ACHN (cell line): ENCODE measurements at regions not wholly inside any gene's neighbourhood (a gene's known extent, or its start where the extent isn't known, plus 50 kb on each side); places are given as distances from the start of the nearest gene placed in this dataset.
A peak's percentile ranks its signal among the peaks of the same experiment; 100 is the strongest.

Experiments
- DNase-seq: peaks from one replicate; pipeline ENCODE4 v3.0.0-alpha.2; 2015
- in situ Hi-C: cut with HindIII; loops from 2 replicates; pipeline ENCODE4 v1.10.0; 2017; ENCODE audit warnings: low sequenced_read_pairs, low pct_ligation_motif_present, low pct_unique_long_range_greater_than_20kb

DNA sequence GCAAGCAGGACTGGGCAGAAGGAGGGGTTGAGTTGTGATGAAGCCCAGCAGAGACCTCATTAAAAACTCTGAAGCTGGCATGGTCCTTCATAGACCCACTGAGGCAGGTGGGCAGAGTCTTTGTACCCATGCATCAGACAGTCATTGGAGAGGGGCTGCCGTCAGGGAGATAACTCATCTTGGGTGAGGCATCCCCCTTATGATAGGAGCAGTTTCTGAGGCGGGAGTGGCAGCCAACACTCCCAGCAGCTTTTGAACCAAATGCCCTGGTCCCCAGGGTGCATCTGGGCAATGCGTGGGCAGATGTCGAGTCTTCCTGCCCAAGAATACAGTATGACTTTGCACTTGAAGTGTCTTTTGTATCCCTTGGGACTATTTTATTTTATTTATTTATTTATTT lies 68.1 kb downstream of the HTR5A start:
- no peak for DNase-seq
- in situ Hi-C loops: no loop called here

DNA sequence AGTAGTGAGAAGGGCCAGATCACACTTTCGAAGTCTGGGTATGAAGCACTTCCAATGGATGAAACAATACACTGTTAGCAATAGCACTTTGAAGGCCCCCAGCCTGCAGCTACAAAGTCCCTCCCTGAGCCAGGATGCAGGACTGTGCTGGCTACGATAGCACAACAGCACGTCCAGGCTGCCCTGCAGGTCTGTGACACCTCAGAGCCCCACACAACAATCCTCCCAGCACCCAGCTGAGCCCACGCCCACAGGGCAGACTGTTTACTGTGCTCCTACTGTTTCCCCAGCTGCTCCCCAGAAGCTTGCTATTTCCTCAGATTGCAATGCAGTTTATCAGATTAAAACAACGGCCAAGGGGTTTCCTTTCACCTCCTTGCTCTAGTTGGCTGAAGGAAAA lies 71.4 kb downstream of the HTR5A start:
- in situ Hi-C loops: no loop called here
- no peak for DNase-seq

GRCh38 chr7:155143381-155143780 lies 73.3 kb downstream of the HTR5A start:
- in situ Hi-C loops: no loop called here
- no peak for DNase-seq

GRCh38 chr7:155144371-155144770 lies 74.2 kb downstream of the HTR5A start:
- in situ Hi-C loops: no loop called here
- DNase-seq: no peak

DNA sequence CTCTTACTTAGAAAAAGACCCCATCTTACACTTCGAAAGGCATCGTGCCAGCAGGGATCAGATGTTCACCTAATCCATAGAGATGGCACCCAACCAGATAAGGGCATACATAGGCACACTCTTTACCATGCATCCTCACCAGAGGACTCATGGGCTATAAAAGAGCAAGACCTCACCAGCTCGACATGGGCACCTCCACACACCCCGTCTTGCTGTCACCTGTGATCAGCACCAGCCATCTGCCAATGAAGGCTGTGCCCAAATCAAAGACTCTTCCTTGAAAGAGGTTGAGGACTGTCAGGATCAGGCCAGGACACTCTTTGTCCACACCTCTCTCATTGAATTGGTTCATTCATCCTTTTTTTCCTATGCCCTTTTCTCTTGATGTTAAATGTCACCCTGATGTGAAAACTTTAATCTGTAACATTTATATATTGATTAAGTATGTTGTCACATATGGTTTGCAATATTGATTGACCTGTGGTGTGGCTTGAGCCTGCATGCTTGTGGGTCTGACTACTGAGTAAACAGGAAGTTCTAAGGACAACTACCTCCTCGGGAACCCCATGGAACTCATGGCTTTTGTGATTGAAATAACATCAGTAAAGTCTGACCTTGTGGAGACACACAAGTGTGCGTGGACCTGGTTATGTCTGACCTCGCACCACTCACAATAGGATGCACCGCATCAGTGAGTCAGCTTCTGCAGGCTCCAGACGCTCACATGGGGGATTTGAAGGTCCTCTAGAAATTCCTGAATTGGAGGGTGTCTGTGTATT lies 75.5 kb downstream of the HTR5A start:
- DNase-seq: no peak
- in situ Hi-C loops: no loop called here

- in situ Hi-C loops: no loop called here
- DNase-seq: no peak
Observed at GRCh38 chr7:155147172-155147571, 77.0 kb downstream of the HTR5A start.

- DNase-seq: no peak
- in situ Hi-C loops: no loop called here
Observed at GRCh38 chr7:155147624-155148023, 77.5 kb downstream of the HTR5A start.

DNA sequence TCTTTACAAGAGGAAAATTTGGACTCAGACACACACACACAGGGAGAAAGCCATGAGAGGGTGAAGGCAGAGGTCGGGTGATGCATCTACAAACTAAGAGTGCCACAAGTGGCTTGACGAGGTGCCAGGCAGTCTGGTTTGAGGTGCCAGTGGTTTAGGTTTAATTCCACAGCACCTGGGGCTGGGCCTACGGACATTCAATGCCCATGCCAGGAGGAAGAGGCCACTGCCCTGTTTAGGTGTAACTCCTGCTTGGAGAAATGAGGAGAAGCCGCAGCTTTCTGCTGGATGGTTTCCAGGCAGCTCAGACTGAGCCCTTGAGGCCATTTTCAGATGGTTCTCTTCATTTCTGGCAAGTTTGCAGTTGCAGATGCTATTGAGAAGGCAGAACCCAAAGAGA lies 83.6 kb downstream of the HTR5A start:
- in situ Hi-C loops: no loop called here

GRCh38 chr7:155154586-155154985 lies 84.5 kb downstream of the HTR5A start:
- DNase-seq: no peak
- in situ Hi-C loops: no loop called here

More for the DNA sequence above, 83.6 kb downstream of the HTR5A start:
- DNase-seq: no peak

GRCh38 chr7:155161690-155162089 lies 91.6 kb downstream of the HTR5A start:
- in situ Hi-C loops: no loop called here
- no peak for DNase-seq

- in situ Hi-C loops: no loop called here
- no peak for DNase-seq
Observed at GRCh38 chr7:155162422-155162821, 92.3 kb downstream of the HTR5A start.

GRCh38 chr7:155163696-155164095 lies 93.6 kb downstream of the HTR5A start:
- DNase-seq: no peak
- in situ Hi-C loops: no loop called here

GRCh38 chr7:155164316-155164715 lies 94.2 kb downstream of the HTR5A start:
- in situ Hi-C loops: no loop called here
- DNase-seq: no peak

DNA sequence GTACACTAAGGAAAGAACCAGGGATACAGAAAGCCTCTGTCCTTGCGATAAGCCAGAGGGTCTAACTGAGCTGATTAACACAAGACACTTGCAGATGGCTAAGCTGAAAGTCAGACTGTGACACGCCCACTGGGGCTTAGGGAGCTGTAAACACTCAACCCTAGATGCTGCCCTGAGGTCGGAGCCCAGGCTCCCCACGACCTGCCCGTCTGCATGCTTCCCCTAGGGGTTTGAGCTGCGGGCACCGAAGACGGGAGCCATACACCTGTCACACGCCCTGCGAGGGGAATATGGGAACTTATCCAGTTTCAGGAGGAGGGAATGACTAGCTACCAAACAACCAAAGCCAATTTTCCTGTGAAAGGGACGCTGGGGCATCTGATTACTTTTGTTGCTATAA lies 96.0 kb downstream of the HTR5A start:
- in situ Hi-C loops: no loop called here

DNA sequence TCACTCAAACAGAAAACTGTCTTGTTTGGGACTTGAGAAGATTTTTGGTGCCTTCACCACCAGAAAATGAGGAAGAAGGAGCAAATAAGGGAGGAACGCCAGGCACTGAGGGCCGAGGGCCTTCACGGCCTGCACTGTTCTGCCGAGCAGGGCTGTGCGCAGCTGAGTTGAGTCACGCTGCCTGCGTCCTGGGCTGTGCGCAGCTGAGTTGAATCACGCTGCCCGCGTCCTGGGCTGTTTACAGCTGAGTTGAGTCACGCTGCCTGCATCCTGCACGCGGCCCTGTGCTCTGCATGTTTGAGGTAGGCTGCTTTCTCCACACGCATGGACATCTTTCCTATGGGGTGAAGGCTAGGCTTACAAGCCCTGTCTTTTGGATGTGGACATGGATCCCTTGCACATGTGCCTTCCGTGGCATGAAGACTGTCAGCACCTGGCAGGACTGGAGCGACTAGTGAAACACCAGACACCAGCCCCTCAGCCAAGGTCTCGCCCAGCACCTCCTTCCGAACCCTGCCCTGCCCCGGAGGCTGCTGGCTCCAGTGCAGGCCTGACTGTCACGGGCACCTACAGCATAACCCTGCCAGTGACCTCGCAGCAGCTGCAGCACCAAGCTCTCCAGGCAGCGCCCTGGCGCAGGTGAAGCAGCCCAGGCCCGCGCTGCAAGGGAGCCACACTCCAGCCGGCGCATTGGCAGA lies 96.7 kb downstream of the HTR5A start:
- in situ Hi-C loops: no loop called here
- DNase-seq: peak; percentile 99

More for the DNA sequence above, 96.0 kb downstream of the HTR5A start:
- no peak for DNase-seq

- in situ Hi-C loops: no loop called here
- no peak for DNase-seq
Observed at GRCh38 chr7:155167706-155168365, 97.7 kb downstream of the HTR5A start.

DNA sequence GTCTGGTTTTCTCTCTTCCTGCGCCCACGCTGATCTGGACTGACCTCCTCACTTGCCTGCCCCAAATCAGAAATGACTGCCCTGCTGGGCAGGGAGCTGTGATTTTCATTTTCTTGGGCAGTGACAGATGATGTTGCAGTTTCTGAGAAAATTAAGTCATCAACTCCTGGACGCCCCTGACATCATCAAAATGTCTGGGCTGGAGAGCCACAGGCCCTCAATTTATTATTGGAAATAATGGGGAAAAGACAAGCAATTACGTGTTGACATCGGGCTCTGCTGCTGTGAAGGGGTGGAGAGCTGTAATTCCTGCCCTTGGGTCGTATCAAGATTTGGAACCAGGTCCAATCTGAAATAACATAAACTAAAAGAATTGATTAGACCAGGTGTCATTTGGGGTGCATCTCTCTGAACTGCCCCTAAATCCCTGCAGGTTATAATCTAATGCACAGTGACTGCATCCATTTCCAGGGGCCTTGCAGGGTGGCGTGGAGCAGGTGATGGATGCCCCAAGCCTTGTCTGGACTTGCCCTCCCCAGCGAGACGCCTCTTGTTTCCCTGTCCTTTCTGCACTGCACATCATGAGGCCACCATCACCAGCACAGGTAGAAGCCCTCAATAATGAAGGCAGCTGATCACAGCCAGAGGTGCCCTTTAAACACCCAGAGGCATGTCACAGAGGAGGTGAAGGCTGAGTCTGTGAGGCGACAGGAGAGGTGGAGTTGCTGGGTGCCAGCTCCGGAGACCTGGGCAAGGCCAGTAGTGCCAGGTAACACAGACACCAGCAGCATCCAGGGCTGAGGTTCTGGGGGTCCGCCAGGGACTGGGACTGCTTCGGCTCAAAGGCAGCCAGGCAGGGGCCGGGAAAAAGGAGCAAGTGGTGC lies 98.7 kb downstream of the HTR5A start:
- in situ Hi-C loops: no loop called here
- no peak for DNase-seq

- no peak for DNase-seq
- in situ Hi-C loops: no loop called here
Observed at GRCh38 chr7:155169498-155170065, 99.5 kb downstream of the HTR5A start.
